Progenitor cell of endocrine pancreas (in vitro differentiated cells): ENCODE measurements at regions not wholly inside any gene's neighbourhood (a gene's known extent, or its start where the extent isn't known, plus 50 kb on each side); places are given as distances from the start of the nearest gene placed in this dataset.

Experiments used
- DNase-seq: peaks from one replicate; pipeline ENCODE4 v3.0.0; 2021; ENCODE audit warnings: low spot score; ENCODE audit not compliant: unreplicated experiment
- H3K27ac Mint-ChIP-seq: 2 replicates; pipeline ENCODE4 v1.8.0; 2021; ENCODE audit warnings: mild to moderate bottlenecking, moderate library complexity, mixed read lengths
- H3K27me3 Mint-ChIP-seq: 2 replicates; pipeline ENCODE4 v1.8.0; 2021; ENCODE audit warnings: mixed read lengths
- H3K36me3 Mint-ChIP-seq: 2 replicates; pipeline ENCODE4 v1.8.0; 2022; ENCODE audit warnings: mixed read lengths; ENCODE audit not compliant: insufficient read depth
- H3K4me1 Mint-ChIP-seq: 2 replicates; pipeline ENCODE4 v1.8.0; 2021; ENCODE audit warnings: low read depth, mixed read lengths
- H3K4me3 Mint-ChIP-seq: 2 replicates; pipeline ENCODE4 v1.8.0; 2021; ENCODE audit warnings: low read depth, mild to moderate bottlenecking, moderate library complexity, mixed read lengths
- H3K9me3 Mint-ChIP-seq: 2 replicates; pipeline ENCODE4 v1.8.0; 2021; ENCODE audit warnings: low read depth, mixed read lengths
- TF ChIP-seq, protein P1 (sequence below): fragments of 200-600 bp; sonication (generic); IDR thresholded peaks from one replicate; pipeline ENCODE4 v1.5.0; 2021; ENCODE audit warnings: antibody characterized with exemption, mild to moderate bottlenecking; ENCODE audit not compliant: unreplicated experiment

DNA sequence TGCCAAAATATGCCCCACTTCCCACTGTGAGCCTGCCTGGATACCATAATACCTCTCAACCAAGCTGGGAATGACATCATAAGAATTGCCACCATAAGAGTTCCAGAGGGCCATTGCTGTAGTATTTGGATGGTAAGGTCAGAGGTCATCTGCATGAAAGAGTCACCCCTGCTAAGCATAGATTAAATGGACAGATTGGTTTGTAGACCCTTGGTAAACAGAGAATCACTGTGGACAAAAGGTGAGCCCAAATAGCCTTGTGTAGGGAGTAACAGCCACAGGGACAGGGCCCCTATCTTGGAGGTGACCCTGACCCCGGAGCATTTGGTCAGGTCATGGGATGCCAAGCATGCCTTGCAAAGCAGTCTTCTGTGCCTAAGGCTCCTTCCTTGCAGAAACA is 129.7 kb downstream of the GPAM start:
- Mint-ChIP-seq H3K4me1 (peaks cover 14% of the 10 kb centered on the region), H3K27me3 (peaks cover 43% of the 10 kb centered on the region), H3K9me3 (no peaks in the 10 kb centered on the region), H3K36me3 (no peaks in the 10 kb centered on the region), H3K27ac (no peak overlapping the region), H3K4me3 (no peak overlapping the region)
- TF ChIP-seq, protein P1, sequence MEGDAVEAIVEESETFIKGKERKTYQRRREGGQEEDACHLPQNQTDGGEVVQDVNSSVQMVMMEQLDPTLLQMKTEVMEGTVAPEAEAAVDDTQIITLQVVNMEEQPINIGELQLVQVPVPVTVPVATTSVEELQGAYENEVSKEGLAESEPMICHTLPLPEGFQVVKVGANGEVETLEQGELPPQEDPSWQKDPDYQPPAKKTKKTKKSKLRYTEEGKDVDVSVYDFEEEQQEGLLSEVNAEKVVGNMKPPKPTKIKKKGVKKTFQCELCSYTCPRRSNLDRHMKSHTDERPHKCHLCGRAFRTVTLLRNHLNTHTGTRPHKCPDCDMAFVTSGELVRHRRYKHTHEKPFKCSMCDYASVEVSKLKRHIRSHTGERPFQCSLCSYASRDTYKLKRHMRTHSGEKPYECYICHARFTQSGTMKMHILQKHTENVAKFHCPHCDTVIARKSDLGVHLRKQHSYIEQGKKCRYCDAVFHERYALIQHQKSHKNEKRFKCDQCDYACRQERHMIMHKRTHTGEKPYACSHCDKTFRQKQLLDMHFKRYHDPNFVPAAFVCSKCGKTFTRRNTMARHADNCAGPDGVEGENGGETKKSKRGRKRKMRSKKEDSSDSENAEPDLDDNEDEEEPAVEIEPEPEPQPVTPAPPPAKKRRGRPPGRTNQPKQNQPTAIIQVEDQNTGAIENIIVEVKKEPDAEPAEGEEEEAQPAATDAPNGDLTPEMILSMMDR: no peak
- no peak for DNase-seq

DNA sequence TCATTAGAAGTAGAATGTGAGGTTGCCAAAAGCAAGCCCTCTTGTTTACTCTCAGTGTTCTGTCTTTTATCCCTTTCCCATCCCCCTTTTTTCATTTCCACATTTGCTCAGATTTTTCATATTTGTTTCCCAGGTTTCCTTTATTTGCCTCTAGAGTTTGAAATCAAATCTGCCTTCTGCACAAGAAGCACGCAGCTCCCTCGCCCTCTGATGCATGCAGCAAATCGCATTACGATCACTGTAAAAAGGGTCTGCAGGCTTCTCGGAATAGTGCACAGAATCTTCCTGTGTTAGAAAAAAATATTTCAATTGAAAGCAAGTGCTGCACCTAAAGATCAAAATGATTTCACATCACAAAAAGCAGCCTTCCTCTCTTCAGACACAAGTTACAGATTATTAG is 129.0 kb downstream of the GPAM start:
- H3K36me3 Mint-ChIP-seq: no peaks in the 10 kb centered on the region
- H3K4me3 Mint-ChIP-seq: no peak overlapping the region
- TF ChIP-seq, protein P1: no peak
- no peaks in the 10 kb centered on the region for H3K9me3 Mint-ChIP-seq
- DNase-seq: no peak
- peaks cover 42% of the 10 kb centered on the region for H3K27me3 Mint-ChIP-seq
- H3K27ac Mint-ChIP-seq: no peak overlapping the region
- H3K4me1 Mint-ChIP-seq: peaks cover 14% of the 10 kb centered on the region

DNA sequence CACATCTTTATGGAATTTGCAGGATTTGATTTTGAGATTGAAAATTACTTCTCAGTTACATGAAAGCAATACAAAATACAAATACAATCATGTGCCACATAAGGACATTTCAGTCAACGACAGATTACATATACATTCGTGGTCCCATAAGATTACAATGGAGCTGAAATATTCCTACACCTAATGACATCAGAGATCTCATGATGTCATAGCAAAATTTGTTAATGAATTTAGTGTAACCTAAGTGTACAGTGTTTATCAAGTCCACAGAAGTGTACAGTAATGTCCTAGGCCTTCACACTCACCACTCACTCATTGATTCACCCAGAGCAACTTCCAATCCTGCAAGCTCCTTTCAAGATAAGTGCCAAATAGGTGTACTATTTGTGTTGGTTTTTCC is 126.5 kb downstream of the GPAM start:
- Mint-ChIP-seq H3K27ac (no peak overlapping the region), H3K4me1 (peaks cover 14% of the 10 kb centered on the region), H3K4me3 (no peak overlapping the region)

DNA sequence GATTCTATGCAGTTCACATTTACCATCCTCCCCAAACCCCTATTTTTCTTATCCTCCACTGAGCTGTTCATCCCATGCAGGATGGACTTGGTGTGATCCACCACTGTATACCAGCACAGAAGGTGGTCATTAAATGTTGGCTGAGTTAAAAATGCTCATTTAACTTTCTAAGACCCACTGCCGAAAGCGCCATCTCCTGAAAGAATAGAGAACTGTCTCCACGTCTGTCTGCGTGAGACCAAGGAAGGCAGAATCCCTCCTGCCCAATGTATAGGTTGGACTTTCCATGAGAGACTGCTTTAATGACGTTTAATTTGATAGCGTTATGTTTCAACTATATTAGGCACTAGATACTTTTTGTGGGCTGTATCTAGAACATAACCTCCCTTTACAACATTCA is 124.3 kb downstream of the GPAM start:
- Mint-ChIP-seq H3K9me3 (no peaks in the 10 kb centered on the region), H3K36me3 (no peaks in the 10 kb centered on the region), H3K27me3 (peaks cover 33% of the 10 kb centered on the region), H3K27ac (no peak overlapping the region), H3K4me1 (peaks cover 8% of the 10 kb centered on the region), H3K4me3 (no peak overlapping the region)
- no peak for DNase-seq
- TF ChIP-seq, protein P1: no peak

More for the DNA sequence above, 126.5 kb downstream of the GPAM start:
- Mint-ChIP-seq H3K9me3 (no peaks in the 10 kb centered on the region), H3K27me3 (peaks cover 36% of the 10 kb centered on the region), H3K36me3 (no peaks in the 10 kb centered on the region)
- DNase-seq: no peak
- TF ChIP-seq, protein P1: no peak

DNA sequence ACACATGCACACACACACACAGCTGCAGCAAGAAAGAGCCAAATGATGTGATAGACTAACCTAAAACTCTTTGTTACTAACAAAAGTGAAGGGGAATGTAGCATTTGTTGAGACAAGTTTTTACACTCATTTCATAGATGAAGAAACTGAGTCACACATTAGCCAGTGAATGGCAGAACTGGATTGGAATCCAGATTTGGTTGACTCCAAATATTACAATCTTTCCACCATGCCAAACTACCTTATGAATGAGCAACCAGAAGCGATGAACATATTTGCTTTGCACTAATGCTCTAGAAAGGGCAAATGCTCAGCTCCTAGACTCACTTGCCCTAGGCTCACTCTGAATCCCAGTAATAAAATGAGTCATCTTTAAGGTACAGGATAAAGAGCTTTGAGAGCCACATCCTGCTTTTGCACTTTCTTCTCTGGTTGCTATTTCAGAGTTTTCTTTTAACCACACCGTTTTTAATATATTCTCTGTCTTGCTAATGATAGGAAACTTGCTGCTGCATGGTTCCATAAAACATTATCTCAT is 111.9 kb downstream of the GPAM start:
- Mint-ChIP-seq H3K36me3 (no peaks in the 10 kb centered on the region), H3K27me3 (no peaks in the 10 kb centered on the region), H3K27ac (no peak overlapping the region), H3K4me1 (no peaks in the 10 kb centered on the region), H3K4me3 (no peak overlapping the region), H3K9me3 (no peaks in the 10 kb centered on the region)
- TF ChIP-seq, protein P1: no peak
- DNase-seq: no peak
